Breast epithelium (tissue), 4 donors: ENCODE measurements at regions not wholly inside any gene's neighbourhood (a gene's known extent, or its start where the extent isn't known, plus 50 kb on each side); places are given as distances from the start of the nearest gene placed in this dataset.
"Not testable (repeated sequence)": the region's sequence is repeated elsewhere in the genome, so short reads cannot be mapped to it uniquely, and the experiment has no call there.

Experiments used
- DNase-seq, 2 donors: peaks; one replicate each; pipeline ENCODE4 v3.0.0-alpha.2; 2019; ENCODE audit warnings: low spot score in 2 of 2
- H3K27ac ChIP-seq, 2 donors: fragments of 200-600 bp; sonication (generic) in 1 of 2; one replicate each; pipeline ENCODE4 v1.5.1; 2016 to 2019; ENCODE audit warnings: mild to moderate bottlenecking in 1 of 2
- H3K27me3 ChIP-seq, 2 donors: fragments of 200-600 bp; sonication (generic) in 1 of 2; one replicate each; pipeline versions ENCODE4 v1.5.1 to v1.6.0; 2017 to 2019; ENCODE audit warnings: control low read depth in 1 of 2, mild to moderate bottlenecking in 1 of 2
- H3K36me3 ChIP-seq: fragments of 200-600 bp; one replicate; pipeline ENCODE4 v1.5.1; 2019
- H3K4me1 ChIP-seq, 2 donors: fragments of 200-600 bp; sonication (generic); one replicate each; pipeline ENCODE4 v1.5.1; 2016 to 2019; ENCODE audit warnings: control low read depth in 1 of 2
- H3K4me3 ChIP-seq, 3 donors: fragments of 200-600 bp; sonication (generic); 1 replicate in 2 of 3; 2 replicates in 1 of 3; pipeline ENCODE4 v1.5.1; 2016 to 2019; ENCODE audit warnings: mild to moderate bottlenecking in 3 of 3, moderate library complexity in 2 of 3
- H3K9me3 ChIP-seq, 2 donors: fragments of 200-600 bp; sonication (generic) in 1 of 2; one replicate each; pipeline ENCODE4 v1.5.1; 2016 to 2019; ENCODE audit warnings: control low read depth in 1 of 2
- CTCF ChIP-seq, 3 donors: fragments of 450-650 bp; IDR thresholded peaks; one replicate each; pipeline ENCODE4 v1.5.1; 2016 to 2017; ENCODE audit warnings: antibody characterized with exemption in 3 of 3, mild to moderate bottlenecking in 3 of 3, moderate library complexity in 3 of 3
- POLR2A ChIP-seq: fragments of 450-650 bp; IDR thresholded peaks from one replicate; pipeline ENCODE4 v1.6.1; 2016; ENCODE audit warnings: antibody characterized with exemption, mild to moderate bottlenecking, moderate library complexity
- POLR2AphosphoS5 ChIP-seq, 3 donors: sonication (generic); formaldehyde crosslinking; IDR thresholded peaks; one replicate each; pipeline ENCODE4 v1.6.1; 2017; ENCODE audit warnings: antibody characterized with exemption in 3 of 3
- intact Hi-C: fragments of 100-400 bp; cut with DNase I; formaldehyde crosslinking; loops from one replicate; pipeline ENCODE4 v1.15.1; 2023; ENCODE audit warnings: low total_unique reads

- H3K27ac ChIP-seq, H3K9me3 ChIP-seq, H3K4me1 ChIP-seq, H3K27me3 ChIP-seq, intact Hi-C loops, H3K4me3 ChIP-seq, H3K36me3 ChIP-seq, DNase-seq: not testable (repeated sequence)
Observed at GRCh38 chr1:91207691-91208090, 185.9 kb upstream of the ZNF644 start.

- intact Hi-C loops, DNase-seq: not testable (repeated sequence)
Observed at GRCh38 chr1:91204150-91204549, 182.3 kb upstream of the ZNF644 start.

GRCh38 chr1:91201694-91202093 is 179.9 kb upstream of the ZNF644 start:
- H3K4me3 ChIP-seq, result no peak overlapping the region
- no peak overlapping the region for H3K27ac ChIP-seq
- no peak for DNase-seq
- H3K36me3 ChIP-seq, result no peaks in the 10 kb centered on the region
- no peaks in the 10 kb centered on the region for H3K4me1 ChIP-seq
- no peak for TF ChIP-seq CTCF (IDR thresholded peaks at IDR 0.05)
- no peak for TF ChIP-seq POLR2A
- no peak for TF ChIP-seq POLR2AphosphoS5 (IDR thresholded peaks at IDR 0.05)
- intact Hi-C loops, result no loop called here
- H3K9me3 ChIP-seq, result no peaks in the 10 kb centered on the region
- H3K27me3 ChIP-seq, result no peaks in the 10 kb centered on the region

More at GRCh38 chr1:91204150-91204549, 182.3 kb upstream of the ZNF644 start:
- not testable (repeated sequence) for H3K36me3 ChIP-seq, H3K4me1 ChIP-seq, H3K4me3 ChIP-seq, H3K27ac ChIP-seq, H3K9me3 ChIP-seq, H3K27me3 ChIP-seq

GRCh38 chr1:91201176-91201575 is 179.3 kb upstream of the ZNF644 start:
- H3K4me1 ChIP-seq, result no peaks in the 10 kb centered on the region
- intact Hi-C loops, result no loop called here
- H3K27ac ChIP-seq, result no peak overlapping the region
- no peak overlapping the region for H3K4me3 ChIP-seq
- no peaks in the 10 kb centered on the region for H3K27me3 ChIP-seq
- no peak for DNase-seq
- no peak for TF ChIP-seq POLR2AphosphoS5 (IDR thresholded peaks at IDR 0.05)
- no peak for TF ChIP-seq POLR2A
- TF ChIP-seq CTCF (IDR thresholded peaks at IDR 0.05), result no peak
- no peaks in the 10 kb centered on the region for H3K36me3 ChIP-seq
- no peaks in the 10 kb centered on the region for H3K9me3 ChIP-seq

- Histone ChIP-seq H3K9me3 (no peaks in the 10 kb centered on the region), H3K4me1 (no peaks in the 10 kb centered on the region), H3K36me3 (no peaks in the 10 kb centered on the region), H3K27me3 (no peaks in the 10 kb centered on the region), H3K4me3 (no peak overlapping the region), H3K27ac (no peak overlapping the region)
- intact Hi-C loops, result no loop called here
- TF ChIP-seq POLR2A, result no peak
- TF ChIP-seq POLR2AphosphoS5 (IDR thresholded peaks at IDR 0.05), result no peak
- no peak for TF ChIP-seq CTCF (IDR thresholded peaks at IDR 0.05)
- DNase-seq, result no peak
Observed at GRCh38 chr1:91200675-91201074, 178.8 kb upstream of the ZNF644 start.

DNA sequence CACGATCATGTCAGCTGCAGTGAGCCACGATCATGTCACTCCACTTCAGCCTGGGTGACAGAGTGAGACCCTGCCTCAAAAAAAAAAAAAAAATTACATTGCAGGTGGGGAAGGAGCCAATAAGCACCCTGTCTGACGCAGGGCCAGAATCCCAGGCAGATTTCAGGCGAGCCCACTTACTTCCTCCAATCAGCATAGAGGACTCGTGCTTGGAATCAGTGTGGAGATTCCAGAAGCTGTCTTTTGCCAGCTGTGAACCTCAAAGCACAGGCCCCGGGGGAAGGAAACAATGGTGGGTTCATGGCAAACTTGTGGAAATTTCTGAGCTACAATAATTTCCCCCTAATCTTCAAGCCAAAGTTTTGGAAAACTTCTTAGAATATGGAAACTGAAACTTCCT is 178.2 kb upstream of the ZNF644 start:
- Histone ChIP-seq H3K27me3 (no peaks in the 10 kb centered on the region), H3K27ac (no peak overlapping the region)
- intact Hi-C loops, result no loop called here

More for the DNA sequence above, 178.2 kb upstream of the ZNF644 start:
- Histone ChIP-seq H3K4me3 (no peak overlapping the region), H3K9me3 (no peaks in the 10 kb centered on the region), H3K36me3 (no peaks in the 10 kb centered on the region), H3K4me1 (no peaks in the 10 kb centered on the region)
- no peak for TF ChIP-seq CTCF (IDR thresholded peaks at IDR 0.05)
- TF ChIP-seq POLR2A, result no peak
- no peak for TF ChIP-seq POLR2AphosphoS5 (IDR thresholded peaks at IDR 0.05)
- no peak for DNase-seq
